Osteocyte (in vitro differentiated cells): ENCODE measurements at regions not wholly inside any gene's neighbourhood (a gene's known extent, or its start where the extent isn't known, plus 50 kb on each side); places are given as distances from the start of the nearest gene placed in this dataset.
"Not testable (repeated sequence)": the region's sequence is repeated elsewhere in the genome, so short reads cannot be mapped to it uniquely, and the experiment has no call there.

ENCODE experiments used
- DNase-seq: peaks from one replicate; pipeline ENCODE4 v3.0.0; 2021; ENCODE audit warnings: mixed read lengths; ENCODE audit not compliant: unreplicated experiment; ENCODE audit errors: extremely low spot score
- H3K27ac Mint-ChIP-seq: one replicate; pipeline ENCODE4 v1.8.0; 2021; ENCODE audit warnings: mild to moderate bottlenecking, mixed read lengths; ENCODE audit not compliant: unreplicated experiment
- H3K27me3 Mint-ChIP-seq: one replicate; pipeline ENCODE4 v1.8.0; 2021; ENCODE audit warnings: mixed read lengths; ENCODE audit not compliant: unreplicated experiment
- H3K36me3 Mint-ChIP-seq: one replicate; pipeline ENCODE4 v1.8.0; 2021; ENCODE audit warnings: mixed read lengths; ENCODE audit not compliant: unreplicated experiment
- H3K4me1 Mint-ChIP-seq: one replicate; pipeline ENCODE4 v1.8.0; 2021; ENCODE audit warnings: mixed read lengths; ENCODE audit not compliant: unreplicated experiment
- H3K4me3 Mint-ChIP-seq: one replicate; pipeline ENCODE4 v1.8.0; 2021; ENCODE audit warnings: mild to moderate bottlenecking, moderate library complexity, mixed read lengths; ENCODE audit not compliant: unreplicated experiment
- H3K9me3 Mint-ChIP-seq: one replicate; pipeline ENCODE4 v1.8.0; 2021; ENCODE audit warnings: mixed read lengths; ENCODE audit not compliant: unreplicated experiment
- TF ChIP-seq, protein P1 (sequence below): fragments of 200-600 bp; sonication (generic); IDR thresholded peaks from 2 replicates; pipeline ENCODE4 v1.5.0; 2021; ENCODE audit warnings: antibody characterized with exemption, mild to moderate bottlenecking, moderate library complexity

GRCh38 chr11:87597725-87598124 lies 560.0 kb downstream of the TMEM135 start:
- H3K27ac Mint-ChIP-seq, result no peak overlapping the region
- H3K27me3 Mint-ChIP-seq, result no peaks in the 10 kb centered on the region
- H3K36me3 Mint-ChIP-seq, result no peaks in the 10 kb centered on the region
- DNase-seq, result no peak
- peaks cover 7% of the 10 kb centered on the region for H3K9me3 Mint-ChIP-seq
- no peaks in the 10 kb centered on the region for H3K4me1 Mint-ChIP-seq
- no peak overlapping the region for H3K4me3 Mint-ChIP-seq
- TF ChIP-seq, protein P1, sequence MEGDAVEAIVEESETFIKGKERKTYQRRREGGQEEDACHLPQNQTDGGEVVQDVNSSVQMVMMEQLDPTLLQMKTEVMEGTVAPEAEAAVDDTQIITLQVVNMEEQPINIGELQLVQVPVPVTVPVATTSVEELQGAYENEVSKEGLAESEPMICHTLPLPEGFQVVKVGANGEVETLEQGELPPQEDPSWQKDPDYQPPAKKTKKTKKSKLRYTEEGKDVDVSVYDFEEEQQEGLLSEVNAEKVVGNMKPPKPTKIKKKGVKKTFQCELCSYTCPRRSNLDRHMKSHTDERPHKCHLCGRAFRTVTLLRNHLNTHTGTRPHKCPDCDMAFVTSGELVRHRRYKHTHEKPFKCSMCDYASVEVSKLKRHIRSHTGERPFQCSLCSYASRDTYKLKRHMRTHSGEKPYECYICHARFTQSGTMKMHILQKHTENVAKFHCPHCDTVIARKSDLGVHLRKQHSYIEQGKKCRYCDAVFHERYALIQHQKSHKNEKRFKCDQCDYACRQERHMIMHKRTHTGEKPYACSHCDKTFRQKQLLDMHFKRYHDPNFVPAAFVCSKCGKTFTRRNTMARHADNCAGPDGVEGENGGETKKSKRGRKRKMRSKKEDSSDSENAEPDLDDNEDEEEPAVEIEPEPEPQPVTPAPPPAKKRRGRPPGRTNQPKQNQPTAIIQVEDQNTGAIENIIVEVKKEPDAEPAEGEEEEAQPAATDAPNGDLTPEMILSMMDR, result no peak

GRCh38 chr11:87596176-87596575 lies 558.4 kb downstream of the TMEM135 start:
- TF ChIP-seq, protein P1, result no peak
- H3K27ac Mint-ChIP-seq, result no peak overlapping the region
- H3K27me3 Mint-ChIP-seq, result no peaks in the 10 kb centered on the region
- H3K4me1 Mint-ChIP-seq, result no peaks in the 10 kb centered on the region
- no peaks in the 10 kb centered on the region for H3K36me3 Mint-ChIP-seq
- DNase-seq, result no peak
- H3K4me3 Mint-ChIP-seq, result no peak overlapping the region
- peaks cover 12% of the 10 kb centered on the region for H3K9me3 Mint-ChIP-seq

DNA sequence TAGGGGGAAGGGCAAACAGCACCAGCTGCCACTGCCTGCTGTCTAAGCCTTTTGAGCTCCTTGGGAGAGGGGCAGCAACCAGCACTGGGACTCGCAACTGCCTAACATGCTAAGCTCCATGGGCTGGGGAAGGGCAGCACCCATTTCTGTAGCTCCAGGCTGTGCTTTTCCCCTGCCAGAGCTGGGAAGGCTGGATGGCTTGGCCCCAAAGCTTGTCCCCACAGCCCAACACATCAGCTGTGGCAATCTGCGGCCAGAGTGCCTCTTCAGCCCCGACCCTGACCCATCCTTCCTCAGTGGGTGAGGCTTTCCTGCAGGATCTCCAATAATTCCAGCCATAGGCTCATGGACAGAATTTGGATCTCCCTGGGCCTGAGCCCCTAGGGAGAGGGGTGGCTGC lies 551.3 kb downstream of the TMEM135 start:
- H3K9me3 Mint-ChIP-seq, result peaks cover 38% of the 10 kb centered on the region

DNA sequence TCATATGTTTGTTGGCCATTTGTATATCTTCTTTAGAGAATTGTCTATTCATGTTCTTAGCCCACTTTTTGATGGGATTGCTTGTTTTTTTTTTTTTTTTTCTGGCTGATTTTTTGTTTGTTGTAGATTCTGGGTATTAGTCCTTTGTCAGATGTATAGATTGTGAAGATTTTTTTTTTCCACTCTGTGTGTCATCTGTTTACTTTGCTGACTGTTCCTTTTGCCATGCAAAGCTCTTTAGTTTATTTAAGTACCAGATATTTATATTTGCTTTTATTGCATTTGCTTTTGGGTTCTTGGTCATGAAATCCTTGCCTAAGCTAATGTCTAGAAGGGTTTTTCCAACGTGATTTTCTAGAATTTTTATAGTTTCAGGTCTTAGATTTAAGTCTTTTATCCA lies 547.9 kb downstream of the TMEM135 start:
- peaks cover 22% of the 10 kb centered on the region for H3K9me3 Mint-ChIP-seq
- H3K36me3 Mint-ChIP-seq, DNase-seq, H3K4me1 Mint-ChIP-seq, H3K4me3 Mint-ChIP-seq, H3K27me3 Mint-ChIP-seq, H3K27ac Mint-ChIP-seq: not testable (repeated sequence)

More for the DNA sequence above, 551.3 kb downstream of the TMEM135 start:
- no peak for DNase-seq
- no peak overlapping the region for H3K27ac Mint-ChIP-seq
- no peaks in the 10 kb centered on the region for H3K36me3 Mint-ChIP-seq
- TF ChIP-seq, protein P1, result no peak
- no peaks in the 10 kb centered on the region for H3K27me3 Mint-ChIP-seq
- H3K4me3 Mint-ChIP-seq, result no peak overlapping the region
- no peaks in the 10 kb centered on the region for H3K4me1 Mint-ChIP-seq

DNA sequence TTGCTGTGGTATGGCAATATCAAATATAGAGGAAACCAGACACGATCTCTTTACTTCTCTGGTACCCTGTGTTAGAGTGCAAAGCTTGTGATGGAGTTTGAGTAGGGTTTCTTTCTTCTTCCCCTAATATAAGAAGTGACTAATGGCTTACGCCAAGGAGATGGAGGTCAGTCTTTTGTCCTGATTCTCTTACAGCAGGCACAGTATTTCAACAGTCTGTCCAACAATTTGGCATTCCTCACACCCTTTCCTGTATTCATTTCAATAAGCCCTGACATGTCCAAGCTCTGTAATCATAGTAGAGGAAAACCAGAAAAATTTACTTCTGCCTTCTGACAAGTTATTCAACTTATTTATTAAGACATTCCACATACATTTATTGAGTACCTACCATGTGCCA lies 546.2 kb downstream of the TMEM135 start:
- Mint-ChIP-seq H3K27ac (no peak overlapping the region), H3K9me3 (peaks cover 12% of the 10 kb centered on the region), H3K4me1 (no peaks in the 10 kb centered on the region), H3K4me3 (no peak overlapping the region), H3K27me3 (no peaks in the 10 kb centered on the region), H3K36me3 (no peaks in the 10 kb centered on the region)
- TF ChIP-seq, protein P1, result no peak
- no peak for DNase-seq

GRCh38 chr11:87575088-87575487 lies 537.4 kb downstream of the TMEM135 start:
- no peak overlapping the region for H3K4me3 Mint-ChIP-seq
- no peak overlapping the region for H3K27ac Mint-ChIP-seq
- DNase-seq, result no peak
- H3K9me3 Mint-ChIP-seq, result no peaks in the 10 kb centered on the region
- H3K4me1 Mint-ChIP-seq, result no peaks in the 10 kb centered on the region
- TF ChIP-seq, protein P1, result no peak
- no peaks in the 10 kb centered on the region for H3K27me3 Mint-ChIP-seq
- no peaks in the 10 kb centered on the region for H3K36me3 Mint-ChIP-seq
